CD4-positive, alpha-beta T cell treated with Interleukin-21 for 1 hour (primary cell): ENCODE measurements at regions not wholly inside any gene's neighbourhood (a gene's known extent, or its start where the extent isn't known, plus 50 kb on each side); places are given as distances from the start of the nearest gene placed in this dataset.

ENCODE experiments used
- DNase-seq: peaks from one replicate; pipeline ENCODE4 v3.0.0-alpha.2; 2020

DNA sequence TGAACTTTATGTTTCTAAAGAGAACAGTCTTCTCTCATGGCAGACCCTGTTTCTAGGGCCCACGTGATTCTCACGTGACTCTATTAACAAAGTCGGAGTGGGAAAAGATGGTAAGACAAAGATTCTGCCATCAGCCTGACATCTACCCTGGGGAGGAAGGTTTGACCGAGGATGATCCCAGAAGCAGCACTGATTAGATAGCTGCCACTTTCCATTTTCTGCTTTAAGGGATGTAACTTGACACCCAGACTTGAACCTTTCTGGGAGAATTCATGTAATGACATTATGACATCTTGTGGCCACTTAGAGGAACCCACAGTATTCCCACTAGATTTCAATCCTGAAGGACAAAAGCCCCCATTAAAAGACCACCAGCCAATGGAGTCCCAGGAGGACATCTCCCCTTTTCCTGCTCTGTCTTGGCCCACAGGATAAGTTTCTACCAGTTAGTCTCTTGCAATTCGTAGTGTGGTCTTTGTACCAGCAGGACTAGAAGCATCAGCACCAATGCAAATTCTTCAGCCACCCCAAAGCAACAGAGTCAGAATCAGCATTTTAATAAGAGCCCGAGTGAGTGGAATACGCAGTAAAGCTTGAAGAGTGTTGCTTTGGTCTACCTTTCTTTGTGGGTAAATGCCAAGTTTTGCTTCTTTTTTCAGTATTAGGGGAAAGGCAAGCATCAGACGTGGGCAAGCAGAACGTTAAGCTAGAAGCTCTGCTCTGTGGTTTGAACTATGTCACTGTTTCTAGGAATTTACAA lies 480.5 kb upstream of the PROK2 start:
- no peak for DNase-seq

DNA sequence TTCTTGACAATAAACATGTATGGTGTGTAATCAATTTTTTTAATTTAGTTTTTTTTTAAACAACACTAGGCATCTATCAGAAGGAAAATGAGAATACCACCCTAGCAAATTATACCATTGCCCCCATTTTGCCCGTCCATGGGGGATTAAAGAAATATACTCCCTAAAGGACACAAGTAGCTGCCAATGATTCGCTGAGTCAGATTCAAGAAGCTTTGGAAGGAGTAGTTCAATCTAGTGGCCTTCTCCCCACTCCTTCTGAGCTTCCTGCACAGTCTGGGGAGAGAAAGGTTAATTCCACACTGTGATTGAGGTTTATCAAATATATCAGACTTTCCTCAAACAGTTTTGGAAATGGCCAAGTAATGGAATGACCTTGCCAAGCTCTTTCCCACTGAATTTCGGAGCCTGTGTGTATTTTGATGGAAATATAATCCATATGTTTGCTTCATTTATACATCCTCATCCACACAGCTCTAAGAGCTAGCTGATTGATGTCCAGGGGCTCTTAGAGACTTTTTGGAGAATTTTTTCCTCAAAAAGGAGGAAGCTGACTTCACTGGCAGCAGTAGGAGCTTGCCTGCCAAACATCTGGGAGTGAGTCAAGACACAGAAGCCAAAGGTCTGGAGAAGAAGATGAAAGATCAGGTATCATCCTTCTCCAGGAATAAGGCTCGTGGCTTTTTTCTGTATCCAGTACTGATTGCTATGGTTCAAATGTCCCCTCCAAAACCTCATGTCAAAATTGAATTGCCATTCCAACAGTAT lies 478.5 kb upstream of the PROK2 start:
- no peak for DNase-seq

DNA sequence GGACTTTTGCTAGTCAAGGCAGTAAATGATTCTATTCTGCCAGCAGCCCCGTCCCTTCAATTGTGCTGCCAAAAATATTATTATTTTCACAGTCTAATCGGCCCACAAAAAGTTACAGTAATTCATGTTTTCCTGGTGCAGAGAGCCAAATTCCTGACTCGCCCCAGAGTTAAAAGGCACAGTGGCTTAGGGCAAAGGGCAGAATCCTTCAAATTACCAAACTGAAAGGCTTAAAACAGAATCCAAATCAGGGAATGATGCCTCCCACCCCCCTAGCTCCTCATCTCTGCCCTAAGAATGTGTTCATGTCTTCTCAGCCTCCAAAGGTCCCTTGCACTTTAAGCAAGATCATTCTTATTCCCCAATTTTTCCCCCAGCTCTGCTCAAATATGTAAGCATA lies 477.8 kb upstream of the PROK2 start:
- no peak for DNase-seq

DNA sequence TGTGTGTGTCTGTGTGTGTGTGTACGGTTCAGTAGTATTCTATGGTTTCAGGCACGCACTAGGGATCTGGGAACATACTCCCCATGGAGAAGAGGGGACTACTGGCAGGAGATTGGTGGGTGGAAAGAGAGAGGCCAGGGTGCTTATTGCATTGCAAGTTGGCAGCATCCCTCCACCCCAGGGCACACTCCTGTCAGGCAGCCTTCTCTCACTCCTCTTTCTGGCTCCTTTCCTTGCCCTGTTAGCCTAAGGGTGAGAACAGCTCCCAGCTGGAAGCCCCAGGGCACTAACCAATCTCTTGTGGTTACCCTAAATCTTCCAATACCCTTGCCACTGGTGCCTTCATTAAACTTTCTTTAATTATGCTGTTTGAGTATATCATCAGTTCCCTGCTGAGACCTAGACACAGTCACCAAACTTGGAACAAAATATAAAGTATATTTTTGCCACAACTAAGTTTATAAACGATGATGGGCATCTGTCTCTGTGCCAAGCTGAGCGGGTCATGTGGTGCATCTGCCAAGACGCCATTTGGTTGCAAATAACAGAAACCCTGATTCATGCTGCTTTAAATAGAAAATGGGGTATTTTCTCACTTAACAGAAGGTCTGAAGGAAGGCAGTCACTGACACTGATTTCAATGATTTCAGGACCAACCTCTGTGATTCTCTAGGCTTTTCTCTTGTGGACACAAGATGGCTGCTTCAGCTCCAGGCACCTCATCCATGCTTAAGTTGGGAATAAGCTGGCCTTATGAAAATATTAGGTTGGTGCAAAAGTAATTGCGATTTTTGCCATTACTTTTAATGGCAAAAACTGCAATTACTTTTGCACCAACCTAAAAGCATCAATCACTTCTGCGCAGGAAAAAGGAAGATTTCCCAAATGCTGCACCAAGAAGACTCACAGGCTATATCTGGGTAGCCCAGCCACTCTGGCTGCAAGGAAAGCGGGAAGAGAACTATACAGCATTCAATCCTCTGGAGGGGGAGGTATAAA lies 476.9 kb upstream of the PROK2 start:
- DNase-seq, result no peak

DNA sequence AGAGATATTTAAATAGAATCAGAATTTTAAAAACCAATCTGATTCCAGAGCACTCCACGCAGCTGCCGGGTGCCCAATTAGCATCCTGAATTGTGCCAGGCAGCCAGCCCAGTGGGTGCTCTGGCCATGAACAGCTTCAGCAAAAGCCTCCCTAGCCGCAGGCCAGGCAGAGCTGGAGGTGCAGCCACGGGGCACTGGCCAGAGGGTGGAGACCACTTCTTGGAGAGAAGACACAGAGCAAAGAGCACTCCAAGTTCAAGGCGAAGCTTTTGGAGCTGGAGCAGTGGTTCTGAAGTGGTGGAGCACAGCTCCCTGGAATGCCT lies 475.6 kb upstream of the PROK2 start:
- no peak for DNase-seq

DNA sequence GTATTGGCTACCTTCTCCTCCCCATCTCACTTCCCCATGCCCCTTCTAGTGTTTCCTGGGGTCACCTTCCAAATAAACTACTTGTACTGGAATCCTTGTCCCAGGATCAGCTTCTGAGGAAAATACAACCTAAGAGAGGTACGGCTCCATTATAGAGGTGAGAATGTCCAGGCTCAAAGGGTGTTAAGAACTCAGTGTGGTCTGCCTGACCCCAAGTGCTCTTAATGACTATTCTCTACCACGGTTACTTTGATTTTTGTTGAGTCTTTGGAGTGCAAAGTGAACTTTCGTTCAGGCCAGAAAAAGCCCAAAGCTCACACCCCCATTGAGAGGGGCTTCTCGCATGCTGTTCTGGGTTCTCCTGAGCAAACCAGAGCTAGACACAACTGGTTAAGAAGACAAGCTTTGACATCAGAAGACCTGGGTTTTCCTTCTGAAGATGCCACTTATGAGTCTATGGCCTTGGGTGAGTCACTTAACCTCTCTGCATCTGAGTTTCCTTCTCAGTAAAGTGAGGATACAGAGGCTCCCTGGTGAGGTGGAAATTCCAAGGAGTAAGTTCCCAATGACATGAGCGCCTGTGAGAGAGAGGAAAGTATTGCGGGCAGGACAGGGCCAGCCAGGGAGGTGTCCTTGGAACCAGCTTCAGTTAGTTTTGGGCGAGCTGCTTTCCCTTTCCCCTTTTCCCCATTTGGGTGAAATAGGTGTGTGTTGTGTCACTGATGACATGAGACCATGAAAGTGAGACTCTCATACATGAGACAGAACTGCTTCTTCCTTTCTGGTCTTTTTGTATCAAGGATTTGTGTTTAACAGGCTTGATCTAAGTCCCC lies 475.0 kb upstream of the PROK2 start:
- no peak for DNase-seq

DNA sequence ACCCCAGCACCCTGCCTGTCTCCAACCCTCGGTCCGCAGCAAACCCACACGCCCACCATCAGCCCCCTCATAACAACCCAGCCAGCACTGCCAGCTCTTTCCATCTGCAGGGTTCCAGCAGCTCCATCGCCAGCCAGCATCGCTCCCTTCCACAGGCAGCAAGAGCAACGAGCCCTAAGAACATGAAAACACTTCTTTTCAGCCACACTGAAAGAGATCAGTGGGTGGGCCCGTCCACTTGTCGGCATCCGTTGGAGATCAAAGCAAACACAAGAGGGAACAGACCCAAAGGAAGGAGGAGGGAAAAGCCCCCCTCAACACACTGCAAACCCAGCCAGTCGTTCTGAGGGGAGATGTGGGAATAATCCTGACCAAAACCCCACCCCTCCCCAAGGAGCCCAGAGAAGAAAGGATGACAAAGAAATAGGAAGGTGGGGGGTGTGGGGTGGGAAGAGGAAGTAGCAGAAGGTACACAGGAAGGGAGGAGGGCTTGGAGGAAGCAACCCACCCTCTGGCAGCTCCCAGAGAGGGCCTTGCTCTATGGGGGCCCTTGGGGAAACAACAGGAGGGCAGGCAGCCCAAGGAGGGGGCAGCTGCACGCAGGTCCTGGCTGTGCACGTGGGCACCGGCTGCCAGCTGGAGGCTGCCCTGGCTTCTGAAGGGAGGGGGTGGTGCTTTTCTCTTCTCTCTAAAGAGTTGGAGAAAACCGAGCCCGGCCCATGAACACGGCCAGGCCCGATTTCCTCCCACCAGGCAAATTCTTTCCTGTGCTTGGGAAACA lies 473.6 kb upstream of the PROK2 start:
- no peak for DNase-seq

DNA sequence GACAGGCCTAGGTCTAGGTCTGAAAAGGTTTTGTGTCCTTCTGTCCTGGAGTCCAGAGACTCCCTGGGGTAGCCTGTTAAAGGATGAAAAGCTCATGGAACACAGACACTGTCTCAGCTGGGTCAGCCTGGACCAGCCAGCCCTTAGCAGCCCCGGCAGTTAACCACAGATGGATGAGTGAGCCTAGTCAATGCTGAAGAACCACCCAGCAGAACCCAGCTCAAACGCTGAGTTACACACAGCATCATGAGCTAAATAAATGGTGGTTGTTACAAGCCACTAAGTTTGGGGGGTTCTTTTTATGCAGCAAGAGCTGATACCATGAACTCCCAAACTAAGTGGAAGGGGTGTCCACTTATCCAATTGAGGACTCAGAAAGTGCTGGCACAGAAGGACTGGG lies 472.8 kb upstream of the PROK2 start:
- no peak for DNase-seq

DNA sequence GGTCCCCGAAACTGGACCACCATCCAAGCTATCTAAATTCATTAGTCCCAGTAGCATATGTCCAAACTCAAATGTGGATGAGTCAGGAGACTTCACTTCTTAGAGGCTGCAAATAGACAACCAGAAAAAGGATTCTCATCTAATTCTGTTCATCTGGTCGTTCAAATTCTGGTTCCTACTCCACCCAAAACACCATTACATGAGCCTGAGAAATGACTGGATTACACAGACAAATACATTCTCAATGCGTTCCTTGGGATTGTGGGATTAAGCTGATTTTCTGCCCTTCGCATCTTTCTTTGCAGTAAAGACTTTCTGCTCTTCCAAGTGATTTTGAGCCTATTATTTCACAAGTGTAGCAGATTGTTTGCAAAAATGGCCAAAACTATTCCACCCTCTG lies 472.3 kb upstream of the PROK2 start:
- DNase-seq, result no peak

DNA sequence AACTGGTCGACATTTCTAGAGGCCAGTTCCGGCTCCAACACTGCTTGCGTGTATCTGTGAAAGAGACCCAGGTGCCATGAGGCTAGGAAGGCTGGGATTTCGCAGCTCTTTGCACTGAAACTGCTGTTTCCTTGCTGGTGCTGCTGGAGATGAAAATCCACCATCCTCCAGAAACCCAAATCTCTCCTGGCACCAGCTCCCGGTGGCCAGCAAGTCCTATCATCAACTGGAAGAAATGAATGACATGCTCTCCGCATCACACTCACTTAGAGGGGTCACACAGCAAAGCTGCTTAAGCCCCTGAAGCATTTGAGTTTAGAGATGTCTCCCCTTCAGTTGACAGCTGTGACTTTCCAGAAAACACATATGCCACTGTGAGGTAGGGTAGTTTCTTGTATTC lies 471.8 kb upstream of the PROK2 start:
- no peak for DNase-seq

DNA sequence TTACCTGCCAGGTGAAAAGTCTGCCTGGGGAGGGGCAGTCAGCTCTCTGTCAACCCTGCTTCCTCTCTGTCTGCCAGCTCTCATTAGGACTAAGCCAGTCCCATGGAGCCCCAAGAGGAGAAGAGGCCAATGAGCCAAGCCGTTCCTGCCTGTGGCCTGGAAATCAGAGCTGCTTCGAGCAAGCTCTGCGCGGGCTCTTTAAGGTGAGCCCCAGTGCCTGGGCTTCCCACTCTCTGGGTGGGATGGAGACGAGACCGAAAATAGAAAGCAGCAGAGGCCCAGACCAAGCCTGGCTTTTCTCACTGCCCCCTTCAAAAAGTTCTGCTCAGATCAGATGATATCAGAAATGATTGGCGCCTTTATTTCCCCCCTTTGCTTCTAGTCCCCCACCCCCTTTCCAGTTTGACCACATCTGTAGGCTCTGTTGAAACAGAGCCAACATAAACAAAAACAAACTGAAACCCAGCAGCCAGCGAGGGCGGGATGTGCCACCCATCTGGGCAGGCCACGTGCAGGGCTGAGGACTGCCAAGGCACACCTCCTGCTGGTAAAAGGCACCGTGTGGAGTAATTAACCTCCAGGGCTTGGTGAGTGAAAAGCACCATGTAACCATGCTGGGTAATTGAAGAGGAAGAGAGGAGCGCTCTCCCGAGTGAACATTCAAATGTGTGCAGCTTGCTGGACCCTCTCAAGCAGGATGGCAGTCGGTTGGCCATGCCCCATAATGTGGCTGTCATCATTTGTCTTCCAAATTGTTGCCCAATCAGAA lies 471.0 kb upstream of the PROK2 start:
- peak; percentile 26 for DNase-seq

DNA sequence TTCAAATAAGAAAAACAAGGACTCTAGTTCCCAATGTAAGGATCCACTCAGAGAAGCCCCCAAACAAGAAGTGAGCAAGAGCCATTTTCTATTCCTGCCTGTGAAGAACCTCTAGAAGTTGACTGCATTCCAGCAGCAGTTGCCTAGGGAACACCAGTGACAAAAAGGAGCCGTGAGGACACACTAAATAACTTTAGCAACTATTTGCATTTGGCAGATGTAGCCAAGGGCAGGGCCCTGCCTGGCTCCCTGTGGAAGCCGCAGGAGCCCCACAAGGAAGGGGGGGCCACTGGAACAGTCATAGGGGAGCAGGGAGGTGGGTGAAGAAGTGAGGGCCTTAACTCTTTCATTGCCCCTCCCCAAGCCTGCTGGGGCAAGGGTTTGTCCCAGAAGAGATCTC lies 470.2 kb upstream of the PROK2 start:
- DNase-seq, result no peak

DNA sequence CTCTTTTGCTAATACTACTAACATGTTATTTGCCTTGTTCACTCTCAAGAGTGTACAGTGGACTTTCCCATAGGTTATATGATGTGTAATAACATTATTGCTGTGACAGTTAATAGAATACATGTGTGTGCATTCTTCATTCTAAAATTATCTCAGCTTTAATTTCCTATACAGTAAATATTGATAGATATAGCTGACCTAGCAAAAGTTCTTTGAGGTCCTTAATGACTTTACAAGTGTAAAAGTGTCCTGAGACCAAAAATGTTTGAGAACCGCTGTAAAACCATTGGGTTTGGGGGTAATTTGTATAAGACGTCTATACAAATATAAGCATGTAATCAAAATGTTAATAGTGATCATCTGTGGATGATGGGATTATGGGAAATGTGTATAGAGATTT lies 469.5 kb upstream of the PROK2 start:
- no peak for DNase-seq

DNA sequence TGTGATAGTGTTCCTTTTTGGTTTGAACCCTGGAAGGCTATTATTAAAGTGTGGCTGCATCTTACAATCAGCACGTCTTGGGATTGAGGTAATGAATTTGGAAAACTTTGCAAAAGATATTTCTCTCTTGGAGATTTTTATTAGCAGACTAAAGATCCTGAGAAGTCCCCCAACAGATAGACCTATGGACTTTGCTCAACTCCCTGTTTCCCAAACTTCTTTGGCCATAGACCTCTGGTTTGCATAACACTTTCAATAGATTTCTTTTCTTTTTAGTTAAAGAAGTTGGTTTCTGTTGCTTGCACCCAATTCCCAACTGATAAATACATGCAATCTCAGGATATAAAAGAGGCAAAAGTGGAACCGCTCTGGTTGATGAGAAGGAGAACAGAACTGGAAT lies 465.8 kb upstream of the PROK2 start:
- no peak for DNase-seq

DNA sequence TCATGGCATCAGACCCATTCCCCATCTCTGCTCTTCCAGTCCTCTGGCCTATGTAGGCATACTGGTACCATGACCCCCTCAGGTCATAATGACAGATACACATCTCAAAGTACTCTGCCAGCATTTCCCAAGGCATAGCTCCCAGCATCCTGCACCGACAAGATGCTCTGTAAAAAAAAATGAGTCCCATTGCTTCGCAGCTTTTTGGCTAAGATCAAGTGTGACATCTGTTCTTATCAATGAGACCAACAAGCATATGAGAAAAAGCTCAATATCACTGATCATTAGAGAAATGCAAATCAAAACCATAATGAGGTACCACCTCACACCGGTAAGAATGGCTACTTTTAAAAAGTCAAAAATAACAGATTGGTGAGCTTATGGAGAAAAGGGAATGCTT lies 463.9 kb upstream of the PROK2 start:
- DNase-seq, result no peak

DNA sequence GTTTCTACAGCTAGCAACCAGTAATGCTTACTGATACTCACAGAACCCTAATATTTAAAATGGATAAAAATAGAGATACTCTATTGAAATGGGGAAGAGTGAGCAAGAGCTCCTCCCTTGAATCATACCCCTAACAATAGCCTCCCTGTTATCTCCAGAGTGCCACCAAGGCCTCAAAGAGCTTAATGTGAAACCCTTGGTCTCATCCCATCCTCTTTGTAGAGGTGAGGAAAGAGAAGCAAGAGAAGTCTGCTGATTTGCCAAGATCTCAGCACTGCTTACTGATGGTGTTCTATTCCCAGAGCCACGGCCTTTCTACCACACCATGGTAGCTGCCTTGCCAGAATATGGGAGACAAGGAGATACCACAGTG lies 463.4 kb upstream of the PROK2 start:
- no peak for DNase-seq

DNA sequence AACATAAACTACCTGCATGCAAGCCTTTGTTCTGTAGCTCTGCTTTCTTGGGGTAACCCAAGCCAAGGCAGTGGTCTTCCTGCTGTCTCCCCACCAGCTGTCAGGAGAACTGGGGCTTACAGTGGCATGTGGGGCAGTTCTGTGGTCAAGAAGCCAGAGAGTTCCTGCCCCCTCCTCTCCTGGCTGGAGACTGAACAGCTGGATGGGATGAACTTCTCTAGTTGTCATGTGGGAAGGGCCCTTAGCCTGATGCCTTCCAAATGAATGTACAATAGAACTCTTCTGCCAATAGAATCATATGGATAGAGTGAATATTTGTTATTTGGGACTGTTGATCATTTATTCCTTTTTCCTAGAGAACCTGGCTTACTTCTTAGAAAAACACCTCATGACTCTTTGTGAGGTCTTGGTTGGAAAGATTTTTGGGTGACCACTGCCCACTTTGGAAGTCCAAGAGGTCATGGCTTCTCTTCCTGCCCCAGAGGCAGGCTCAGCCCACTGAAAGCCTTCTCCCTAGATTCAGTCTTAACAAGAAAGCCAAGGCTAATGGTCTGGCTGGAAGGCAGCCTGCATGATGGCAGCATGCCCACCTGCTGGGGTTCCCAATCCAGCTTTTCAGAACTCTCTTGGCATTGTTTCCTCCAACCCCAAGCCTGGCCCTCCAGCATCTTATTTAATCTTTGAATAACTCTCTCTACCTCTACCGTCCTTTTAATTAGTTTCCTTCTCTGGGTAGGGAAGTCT lies 462.9 kb upstream of the PROK2 start:
- no peak for DNase-seq

DNA sequence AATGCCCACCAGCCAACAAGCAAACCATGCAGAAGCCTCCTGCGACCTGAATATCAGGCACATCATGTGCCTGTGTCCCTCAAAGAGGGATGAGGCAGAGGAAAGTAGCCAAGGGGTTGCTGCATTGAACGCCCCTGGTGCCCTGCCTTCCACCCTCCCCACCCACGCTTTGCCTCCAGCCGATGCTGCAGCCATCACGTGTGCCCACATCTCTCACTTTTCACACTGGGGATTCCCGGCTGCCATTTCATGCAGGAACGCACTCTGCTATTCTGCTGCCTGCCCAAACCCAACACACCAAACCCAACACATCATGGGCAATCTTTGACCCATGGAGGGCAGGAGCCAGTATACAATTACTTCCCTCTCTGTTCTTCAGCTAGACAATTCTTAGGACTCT lies 462.2 kb upstream of the PROK2 start:
- no peak for DNase-seq

DNA sequence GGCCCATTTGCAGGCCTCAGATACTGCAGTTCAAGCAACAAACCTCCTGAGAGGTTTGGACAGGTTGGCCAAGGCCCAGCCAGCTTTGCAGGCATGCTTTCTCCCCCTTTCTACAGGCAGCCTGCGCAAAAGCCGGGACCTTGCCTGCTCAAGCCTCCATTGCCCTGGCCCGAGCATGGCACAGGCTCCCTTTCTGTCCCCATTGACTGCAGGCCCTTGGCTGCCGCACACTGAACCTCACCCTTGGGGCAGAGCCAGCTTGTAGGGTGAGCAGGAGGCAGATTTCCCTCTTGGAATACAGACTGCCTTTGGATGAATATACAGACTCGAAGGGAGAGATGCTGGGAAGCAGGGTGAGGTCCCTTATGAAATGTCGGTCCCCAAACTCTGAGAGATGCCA lies 461.7 kb upstream of the PROK2 start:
- DNase-seq, result no peak

DNA sequence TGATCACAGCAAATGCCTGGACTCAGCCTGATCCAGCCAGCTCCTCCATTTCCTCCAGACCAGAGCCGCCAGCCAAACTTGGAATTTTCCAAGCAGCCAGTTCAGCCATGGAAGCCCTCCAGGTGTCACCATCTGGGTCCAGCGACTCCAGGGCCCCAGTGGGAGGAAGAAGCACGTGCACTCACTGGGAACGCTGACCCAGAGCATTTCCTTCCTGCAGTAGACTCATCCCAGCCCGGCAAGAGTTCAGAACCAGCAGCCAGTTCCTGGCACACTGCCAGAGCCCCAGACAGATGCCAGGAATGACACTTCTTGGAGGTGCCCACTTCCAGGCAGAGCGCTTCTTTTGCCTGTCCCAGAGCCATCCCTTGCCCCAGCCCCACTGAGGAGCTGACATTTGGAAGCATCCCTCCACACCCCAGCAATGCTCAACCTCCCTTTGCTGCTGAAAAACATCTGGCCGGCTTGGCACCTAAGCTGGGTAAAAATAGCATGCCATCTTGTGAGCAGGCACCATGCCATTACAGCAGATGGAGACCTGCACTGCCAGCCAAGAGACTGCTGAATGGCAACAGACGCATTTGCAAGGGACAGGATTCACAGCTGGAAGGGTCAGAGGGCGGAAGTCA lies 460.3 kb upstream of the PROK2 start:
- DNase-seq, result no peak
